BE2C (cell line): ENCODE measurements at regions not wholly inside any gene's neighbourhood (a gene's known extent, or its start where the extent isn't known, plus 50 kb on each side); places are given as distances from the start of the nearest gene placed in this dataset.
A peak's percentile ranks its signal among the peaks of the same experiment; 100 is the strongest.

Experiments used
- DNase-seq: peaks from one replicate; pipeline ENCODE4 v3.0.0-alpha.2; 2020
- H3K27me3 ChIP-seq: fragments of 250-450 bp; sonication (Bioruptor Pico); 2 replicates; pipeline ENCODE4 v1.5.1; 2020; ENCODE audit warnings: mild to moderate bottlenecking
- H3K36me3 ChIP-seq: fragments of 250-450 bp; sonication (Bioruptor Pico); 2 replicates; pipeline ENCODE4 v1.5.1; 2020; ENCODE audit warnings: mild to moderate bottlenecking
- H3K4me1 ChIP-seq: fragments of 250-450 bp; sonication (Bioruptor Pico); 2 replicates; pipeline ENCODE4 v1.5.1; 2020
- H3K4me3 ChIP-seq: 2 replicates; pipeline ENCODE4 v1.5.1; 2011; ENCODE audit warnings: low read depth, low read length
- H3K9me3 ChIP-seq: fragments of 250-450 bp; sonication (Bioruptor Pico); 2 replicates; pipeline ENCODE4 v1.5.1; 2020
- TF ChIP-seq, protein P1 (sequence below): IDR thresholded peaks from 2 replicates; pipeline ENCODE4 v1.5.1; 2012; ENCODE audit warnings: mild to moderate bottlenecking, low read depth, low read length

GRCh38 chr9:87141124-87141523, 193.8 kb upstream of the GAS1 start:
- TF ChIP-seq, protein P1, sequence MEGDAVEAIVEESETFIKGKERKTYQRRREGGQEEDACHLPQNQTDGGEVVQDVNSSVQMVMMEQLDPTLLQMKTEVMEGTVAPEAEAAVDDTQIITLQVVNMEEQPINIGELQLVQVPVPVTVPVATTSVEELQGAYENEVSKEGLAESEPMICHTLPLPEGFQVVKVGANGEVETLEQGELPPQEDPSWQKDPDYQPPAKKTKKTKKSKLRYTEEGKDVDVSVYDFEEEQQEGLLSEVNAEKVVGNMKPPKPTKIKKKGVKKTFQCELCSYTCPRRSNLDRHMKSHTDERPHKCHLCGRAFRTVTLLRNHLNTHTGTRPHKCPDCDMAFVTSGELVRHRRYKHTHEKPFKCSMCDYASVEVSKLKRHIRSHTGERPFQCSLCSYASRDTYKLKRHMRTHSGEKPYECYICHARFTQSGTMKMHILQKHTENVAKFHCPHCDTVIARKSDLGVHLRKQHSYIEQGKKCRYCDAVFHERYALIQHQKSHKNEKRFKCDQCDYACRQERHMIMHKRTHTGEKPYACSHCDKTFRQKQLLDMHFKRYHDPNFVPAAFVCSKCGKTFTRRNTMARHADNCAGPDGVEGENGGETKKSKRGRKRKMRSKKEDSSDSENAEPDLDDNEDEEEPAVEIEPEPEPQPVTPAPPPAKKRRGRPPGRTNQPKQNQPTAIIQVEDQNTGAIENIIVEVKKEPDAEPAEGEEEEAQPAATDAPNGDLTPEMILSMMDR = no peak
- Histone ChIP-seq H3K27me3 (0 out of 2 replicates have a peak, but pooled peaks cover 3% of the 10 kb centered on the region), H3K4me3 (no peak overlapping the region), H3K9me3 (no peaks in the 10 kb centered on the region), H3K36me3 (no peaks in the 10 kb centered on the region), H3K4me1 (no peaks in the 10 kb centered on the region; the same call in 1 of the 2 replicates)
- DNase-seq = no peak

- Histone ChIP-seq H3K27me3 (no peaks in the 10 kb centered on the region), H3K4me1 (peaks cover 6% of the 10 kb centered on the region), H3K36me3 (no peaks in the 10 kb centered on the region), H3K4me3 (no peak overlapping the region), H3K9me3 (no peaks in the 10 kb centered on the region)
- TF ChIP-seq, protein P1 = no peak
- no peak for DNase-seq
Observed at GRCh38 chr9:87146933-87147332, 199.6 kb upstream of the GAS1 start.

GRCh38 chr9:87147839-87148238, 200.5 kb upstream of the GAS1 start:
- Histone ChIP-seq H3K27me3 (no peaks in the 10 kb centered on the region), H3K36me3 (no peaks in the 10 kb centered on the region), H3K4me3 (peak overlapping the region; percentile 13), H3K4me1 (peaks cover 6% of the 10 kb centered on the region), H3K9me3 (no peaks in the 10 kb centered on the region)
- DNase-seq = no peak
- TF ChIP-seq, protein P1 = no peak

DNA sequence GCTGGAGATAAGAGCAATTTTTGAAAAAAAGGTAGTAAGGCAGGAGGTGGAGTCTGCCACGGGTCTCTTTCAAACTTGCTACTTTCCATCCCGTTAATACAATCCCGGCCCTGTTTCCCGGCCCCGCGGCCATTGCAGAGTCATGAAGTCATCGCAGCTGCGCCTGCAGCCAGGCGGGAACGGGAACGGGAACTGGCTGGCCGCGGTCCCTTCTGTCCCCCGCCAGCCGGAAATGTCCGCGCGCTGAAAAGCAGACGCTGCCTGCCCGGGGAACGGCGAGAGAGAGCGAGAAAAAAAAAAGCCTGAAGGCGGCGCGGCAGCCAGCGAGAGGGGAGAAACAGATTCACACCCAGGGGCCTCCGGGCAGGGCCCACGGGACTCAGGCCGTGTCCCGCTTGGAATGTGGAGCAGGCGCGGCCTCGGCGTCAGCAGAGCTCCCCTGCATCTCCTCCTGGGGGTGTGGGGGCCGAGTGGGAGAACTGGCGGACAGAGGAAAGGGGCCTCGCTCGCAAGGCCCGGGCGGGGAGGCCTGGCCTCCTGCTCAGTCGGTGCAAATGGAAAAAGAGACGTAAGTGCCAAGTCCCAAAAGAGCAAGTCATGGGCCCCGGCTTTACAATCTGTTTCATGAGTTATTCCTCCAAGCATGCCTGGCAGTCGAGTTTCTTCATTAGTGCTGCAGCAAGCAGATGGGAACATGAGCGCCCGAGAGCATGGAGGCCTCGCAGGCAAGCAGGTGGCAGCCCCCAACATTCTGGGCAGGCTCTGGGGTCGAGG, 201.2 kb upstream of the GAS1 start:
- DNase-seq = peak; percentile 76
- peaks cover 6% of the 10 kb centered on the region for H3K4me1 ChIP-seq
- TF ChIP-seq, protein P1 = no peak
- peak overlapping the region; percentile 13 for H3K4me3 ChIP-seq
- no peaks in the 10 kb centered on the region for H3K27me3 ChIP-seq
- H3K9me3 ChIP-seq = no peaks in the 10 kb centered on the region
- no peaks in the 10 kb centered on the region for H3K36me3 ChIP-seq

DNA sequence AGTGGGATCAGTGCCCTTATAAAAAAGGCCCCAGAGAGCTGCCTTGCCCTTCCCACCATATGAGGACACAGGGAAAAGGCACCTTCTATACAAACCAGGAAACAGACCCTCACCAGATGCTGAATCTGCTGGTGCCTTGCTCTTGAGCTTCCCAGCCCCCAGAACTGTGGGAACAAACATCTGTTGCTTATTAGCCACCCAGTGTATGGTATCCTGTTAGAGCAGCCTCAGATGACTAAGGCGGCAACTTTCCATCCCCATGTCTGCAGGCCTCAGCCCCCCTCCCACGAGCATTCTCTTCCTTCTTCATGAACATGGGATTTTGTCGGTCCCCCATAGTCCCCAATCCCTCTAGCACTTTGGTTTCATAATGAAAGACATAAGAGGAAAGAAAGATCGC, 202.5 kb upstream of the GAS1 start:
- Histone ChIP-seq H3K9me3 (no peaks in the 10 kb centered on the region), H3K36me3 (no peaks in the 10 kb centered on the region), H3K4me1 (peaks cover 6% of the 10 kb centered on the region), H3K27me3 (no peaks in the 10 kb centered on the region), H3K4me3 (no peak overlapping the region)
- TF ChIP-seq, protein P1 = no peak
- DNase-seq = no peak

DNA sequence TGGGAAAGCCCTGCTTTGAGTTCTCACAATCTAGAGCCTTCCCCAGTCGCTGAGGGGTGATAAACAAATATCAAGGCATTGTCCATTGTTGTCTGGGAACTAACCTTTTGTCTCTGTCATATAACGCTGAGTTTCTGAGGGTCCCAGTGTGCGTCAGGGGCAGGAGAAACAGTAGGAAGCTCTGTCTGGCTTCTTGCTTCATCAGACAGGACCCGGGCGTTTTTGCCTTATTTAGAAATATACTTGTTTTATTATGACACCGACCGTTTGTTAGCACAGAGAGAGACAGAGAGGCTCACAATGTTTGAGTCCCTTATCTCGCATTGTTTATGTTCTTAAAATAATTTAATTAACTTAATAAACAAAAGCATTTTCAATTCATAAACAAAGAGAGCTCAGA, 204.9 kb upstream of the GAS1 start:
- Histone ChIP-seq H3K4me3 (no peak overlapping the region), H3K36me3 (no peaks in the 10 kb centered on the region), H3K9me3 (no peaks in the 10 kb centered on the region), H3K27me3 (no peaks in the 10 kb centered on the region), H3K4me1 (peaks cover 6% of the 10 kb centered on the region)
- no peak for DNase-seq
- TF ChIP-seq, protein P1 = no peak
